BE2C (cell line): ENCODE measurements at regions not wholly inside any gene's neighbourhood (a gene's known extent, or its start where the extent isn't known, plus 50 kb on each side); places are given as distances from the start of the nearest gene placed in this dataset.

ENCODE experiments used
- DNase-seq: peaks from one replicate; pipeline ENCODE4 v3.0.0-alpha.2; 2020
- H3K27me3 ChIP-seq: fragments of 250-450 bp; sonication (Bioruptor Pico); 2 replicates; pipeline ENCODE4 v1.5.1; 2020; ENCODE audit warnings: mild to moderate bottlenecking
- H3K36me3 ChIP-seq: fragments of 250-450 bp; sonication (Bioruptor Pico); 2 replicates; pipeline ENCODE4 v1.5.1; 2020; ENCODE audit warnings: mild to moderate bottlenecking
- H3K4me1 ChIP-seq: fragments of 250-450 bp; sonication (Bioruptor Pico); 2 replicates; pipeline ENCODE4 v1.5.1; 2020
- H3K4me3 ChIP-seq: 2 replicates; pipeline ENCODE4 v1.5.1; 2011; ENCODE audit warnings: low read depth, low read length
- H3K9me3 ChIP-seq: fragments of 250-450 bp; sonication (Bioruptor Pico); 2 replicates; pipeline ENCODE4 v1.5.1; 2020
- TF ChIP-seq, protein P1 (sequence below): IDR thresholded peaks from 2 replicates; pipeline ENCODE4 v1.5.1; 2012; ENCODE audit warnings: mild to moderate bottlenecking, low read depth, low read length

DNA sequence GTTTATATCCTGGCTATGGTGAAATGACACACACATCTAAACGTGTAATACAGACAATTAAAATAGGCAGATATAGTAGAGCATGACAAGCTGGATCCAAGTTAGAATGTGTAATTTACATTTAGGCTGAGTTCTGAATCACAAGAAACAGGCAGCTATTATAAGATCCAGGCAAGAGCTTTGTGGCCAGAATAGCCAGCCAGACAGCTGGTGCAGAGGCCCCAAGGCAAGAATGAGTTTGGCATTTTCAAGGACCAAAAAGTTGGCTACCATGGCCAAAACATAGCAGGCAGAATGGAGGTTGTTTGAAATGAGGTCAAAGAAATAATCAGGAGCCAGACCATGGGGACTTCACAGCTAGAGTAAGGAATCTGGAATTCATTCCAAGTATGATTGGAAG is 281.7 kb downstream of the MTERF1 start:
- no peaks in the 10 kb centered on the region for H3K9me3 ChIP-seq
- no peak overlapping the region for H3K4me3 ChIP-seq
- no peaks in the 10 kb centered on the region for H3K36me3 ChIP-seq
- no peaks in the 10 kb centered on the region for H3K4me1 ChIP-seq
- no peak for DNase-seq
- H3K27me3 ChIP-seq, result no peaks in the 10 kb centered on the region
- TF ChIP-seq, protein P1, sequence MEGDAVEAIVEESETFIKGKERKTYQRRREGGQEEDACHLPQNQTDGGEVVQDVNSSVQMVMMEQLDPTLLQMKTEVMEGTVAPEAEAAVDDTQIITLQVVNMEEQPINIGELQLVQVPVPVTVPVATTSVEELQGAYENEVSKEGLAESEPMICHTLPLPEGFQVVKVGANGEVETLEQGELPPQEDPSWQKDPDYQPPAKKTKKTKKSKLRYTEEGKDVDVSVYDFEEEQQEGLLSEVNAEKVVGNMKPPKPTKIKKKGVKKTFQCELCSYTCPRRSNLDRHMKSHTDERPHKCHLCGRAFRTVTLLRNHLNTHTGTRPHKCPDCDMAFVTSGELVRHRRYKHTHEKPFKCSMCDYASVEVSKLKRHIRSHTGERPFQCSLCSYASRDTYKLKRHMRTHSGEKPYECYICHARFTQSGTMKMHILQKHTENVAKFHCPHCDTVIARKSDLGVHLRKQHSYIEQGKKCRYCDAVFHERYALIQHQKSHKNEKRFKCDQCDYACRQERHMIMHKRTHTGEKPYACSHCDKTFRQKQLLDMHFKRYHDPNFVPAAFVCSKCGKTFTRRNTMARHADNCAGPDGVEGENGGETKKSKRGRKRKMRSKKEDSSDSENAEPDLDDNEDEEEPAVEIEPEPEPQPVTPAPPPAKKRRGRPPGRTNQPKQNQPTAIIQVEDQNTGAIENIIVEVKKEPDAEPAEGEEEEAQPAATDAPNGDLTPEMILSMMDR, result no peak

DNA sequence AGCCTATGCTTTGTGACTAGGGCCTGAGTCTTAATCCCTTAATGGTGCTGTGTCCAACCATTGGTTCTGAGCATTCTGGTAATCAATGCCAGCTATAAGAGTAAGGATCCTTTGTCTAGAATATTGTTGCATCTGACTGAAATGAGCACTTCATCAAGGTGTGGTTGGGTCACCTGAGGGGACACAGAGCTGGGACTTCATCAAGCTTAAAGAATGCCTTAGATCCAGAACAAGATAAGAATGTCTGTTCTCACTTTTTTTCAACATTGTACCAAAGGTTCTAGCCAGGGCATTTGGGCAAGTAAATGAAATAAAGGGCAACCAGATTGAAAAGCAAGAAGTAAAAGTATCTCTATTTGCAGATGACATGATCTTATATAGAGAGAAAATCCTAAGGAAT is 280.4 kb downstream of the MTERF1 start:
- TF ChIP-seq, protein P1, result no peak
- Histone ChIP-seq H3K9me3 (no peaks in the 10 kb centered on the region), H3K27me3 (no peaks in the 10 kb centered on the region), H3K4me1 (no peaks in the 10 kb centered on the region), H3K36me3 (no peaks in the 10 kb centered on the region), H3K4me3 (no peak overlapping the region)
- DNase-seq, result no peak

DNA sequence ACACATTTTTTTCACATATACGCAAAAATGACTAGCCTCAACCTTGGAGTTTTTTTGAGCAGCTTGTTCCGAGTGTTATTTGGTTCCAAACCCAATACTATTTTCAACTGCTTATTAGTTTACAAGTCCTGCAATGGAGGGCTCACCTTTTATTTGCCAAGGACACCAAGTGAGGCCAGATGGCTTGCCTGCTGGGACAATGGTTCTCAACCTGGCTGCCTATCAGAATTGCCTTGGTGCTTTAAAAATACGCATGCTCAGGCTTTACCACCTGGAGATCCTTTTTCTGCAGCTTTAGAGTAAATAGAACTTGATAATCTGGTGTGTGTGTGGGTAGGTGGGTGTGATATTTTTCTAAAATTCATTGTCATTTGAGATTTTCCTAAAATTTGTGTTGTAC is 276.8 kb downstream of the MTERF1 start:
- H3K36me3 ChIP-seq, result no peaks in the 10 kb centered on the region
- H3K9me3 ChIP-seq, result no peaks in the 10 kb centered on the region; the same call in 1 of the 2 replicates
- TF ChIP-seq, protein P1, result no peak
- H3K4me3 ChIP-seq, result no peak overlapping the region
- no peaks in the 10 kb centered on the region for H3K27me3 ChIP-seq
- DNase-seq, result no peak
- no peaks in the 10 kb centered on the region for H3K4me1 ChIP-seq

DNA sequence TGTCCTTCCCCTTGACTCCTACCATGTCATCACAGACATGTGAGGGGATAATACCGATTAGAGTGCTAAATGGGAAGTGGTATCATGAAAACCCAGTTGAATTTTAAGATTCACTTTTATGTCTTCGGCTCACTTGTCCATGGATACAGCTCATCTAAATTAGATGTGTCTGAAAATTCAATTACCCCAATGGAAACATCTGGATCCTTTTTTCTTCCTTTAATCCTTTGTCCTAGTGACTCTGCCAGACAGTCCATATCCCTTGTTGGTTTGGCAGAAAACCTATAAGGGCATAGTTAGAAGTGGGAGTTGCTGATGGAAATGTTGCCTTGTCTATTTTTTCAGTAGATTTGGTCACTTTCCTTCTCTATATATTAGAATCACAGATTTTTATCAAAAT is 271.9 kb downstream of the MTERF1 start:
- H3K4me3 ChIP-seq, result no peak overlapping the region

DNA sequence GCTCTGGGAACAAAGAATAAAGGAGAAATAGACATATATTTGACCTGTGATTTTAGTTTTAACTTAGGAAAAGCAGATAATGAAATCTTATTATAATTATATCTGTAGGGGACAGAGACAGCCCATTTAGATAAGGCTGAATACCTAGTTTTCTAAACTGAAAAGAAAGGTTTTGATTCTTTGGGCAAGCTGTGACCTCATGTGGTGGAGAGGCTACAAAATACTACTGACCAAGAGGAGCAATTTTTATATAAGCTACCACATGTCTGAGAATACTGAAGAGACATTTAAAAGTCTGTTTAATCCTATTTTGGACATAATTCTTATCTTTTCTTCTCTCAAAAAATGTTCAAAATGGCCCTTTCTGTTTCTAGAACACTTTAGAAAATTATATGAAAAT is 271.0 kb downstream of the MTERF1 start:
- TF ChIP-seq, protein P1, result no peak
- H3K4me3 ChIP-seq, result no peak overlapping the region
- no peaks in the 10 kb centered on the region for H3K27me3 ChIP-seq
- DNase-seq, result no peak
- H3K9me3 ChIP-seq, result no peaks in the 10 kb centered on the region; the same call in 1 of the 2 replicates
- H3K4me1 ChIP-seq, result no peaks in the 10 kb centered on the region
- H3K36me3 ChIP-seq, result no peaks in the 10 kb centered on the region

More for the DNA sequence above, 271.9 kb downstream of the MTERF1 start:
- H3K27me3 ChIP-seq, result no peaks in the 10 kb centered on the region
- no peaks in the 10 kb centered on the region; the same call in 1 of the 2 replicates for H3K9me3 ChIP-seq
- TF ChIP-seq, protein P1, result no peak
- no peaks in the 10 kb centered on the region for H3K36me3 ChIP-seq
- H3K4me1 ChIP-seq, result no peaks in the 10 kb centered on the region
- DNase-seq, result no peak

DNA sequence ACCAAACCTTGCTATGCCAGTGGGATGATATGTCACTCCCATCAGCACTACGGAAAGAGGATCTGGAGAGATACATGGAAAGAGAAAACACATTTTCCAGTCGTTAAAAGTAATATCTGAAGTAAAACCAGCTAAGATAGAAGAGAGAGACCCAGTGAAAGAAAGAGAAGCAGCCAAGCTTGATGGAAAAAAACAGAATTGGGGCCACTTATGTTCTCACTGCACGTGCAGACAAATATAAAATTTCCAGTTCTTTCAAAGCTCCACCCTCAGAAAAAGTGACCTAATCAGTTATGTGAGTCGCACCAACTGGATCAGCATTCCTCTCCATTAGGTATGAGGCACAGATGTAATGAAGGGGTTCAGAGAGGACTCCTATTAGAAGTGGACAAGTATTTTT is 266.1 kb downstream of the MTERF1 start:
- no peak overlapping the region for H3K4me3 ChIP-seq
- H3K9me3 ChIP-seq, result no peaks in the 10 kb centered on the region
- no peaks in the 10 kb centered on the region for H3K27me3 ChIP-seq
- H3K4me1 ChIP-seq, result no peaks in the 10 kb centered on the region
- TF ChIP-seq, protein P1, result no peak
- no peaks in the 10 kb centered on the region for H3K36me3 ChIP-seq
- DNase-seq, result no peak
